Non-pigmented ciliary epithelial cell (primary cell): ENCODE measurements at regions not wholly inside any gene's neighbourhood (a gene's known extent, or its start where the extent isn't known, plus 50 kb on each side); places are given as distances from the start of the nearest gene placed in this dataset.
"Not testable (repeated sequence)": the region's sequence is repeated elsewhere in the genome, so short reads cannot be mapped to it uniquely, and the experiment has no call there.

Source experiments
- DNase-seq: peaks from one replicate; pipeline ENCODE4 v3.0.0-alpha.2; 2010; ENCODE audit warnings: low read depth

DNA sequence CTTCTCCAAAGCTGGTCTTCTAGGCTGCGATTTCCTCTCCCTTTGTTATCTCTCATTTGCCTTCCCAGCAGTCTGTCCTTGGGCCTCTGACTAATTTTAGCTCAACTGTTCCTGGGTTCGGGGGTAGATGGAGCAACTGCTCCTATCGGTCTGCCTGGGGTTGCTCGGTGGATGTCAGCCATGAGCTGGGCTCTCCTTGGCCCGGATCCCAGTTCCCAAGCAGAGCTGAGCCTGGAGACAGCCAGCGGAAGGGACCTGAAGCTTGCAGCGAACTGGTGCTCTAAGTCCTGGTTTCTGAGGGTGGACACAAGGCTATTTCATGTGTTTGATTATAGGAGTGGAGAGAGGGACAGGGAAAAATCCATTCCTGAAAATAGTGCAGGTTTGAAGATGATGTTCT lies 423.0 kb downstream of the RPS6KC1 start:
- DNase-seq = no peak

- no peak for DNase-seq
Measured at GRCh38 chr1:213481395-213481794, 430.4 kb downstream of the RPS6KC1 start.

DNA sequence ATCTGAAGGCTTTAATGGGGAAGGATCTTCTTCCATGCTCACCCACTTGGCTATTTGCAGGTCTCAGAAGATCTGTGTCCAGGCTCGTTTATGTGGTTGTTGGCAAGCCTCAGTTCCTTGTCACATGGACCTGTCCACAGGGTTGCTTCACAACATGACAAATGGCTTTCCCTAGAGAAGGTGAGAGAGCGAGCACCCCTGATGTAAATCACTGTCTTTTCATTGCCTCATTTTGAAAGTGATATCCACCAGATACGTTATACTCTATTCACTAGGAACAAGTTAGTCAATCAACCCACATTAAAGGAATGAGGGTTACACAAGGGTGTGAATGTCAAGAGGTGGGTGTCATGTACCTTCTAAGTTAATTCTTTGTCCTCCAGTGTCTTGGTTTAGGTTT lies 433.3 kb downstream of the RPS6KC1 start:
- no peak for DNase-seq

- DNase-seq = no peak
Measured at GRCh38 chr1:213484758-213485157, 433.7 kb downstream of the RPS6KC1 start.

DNA sequence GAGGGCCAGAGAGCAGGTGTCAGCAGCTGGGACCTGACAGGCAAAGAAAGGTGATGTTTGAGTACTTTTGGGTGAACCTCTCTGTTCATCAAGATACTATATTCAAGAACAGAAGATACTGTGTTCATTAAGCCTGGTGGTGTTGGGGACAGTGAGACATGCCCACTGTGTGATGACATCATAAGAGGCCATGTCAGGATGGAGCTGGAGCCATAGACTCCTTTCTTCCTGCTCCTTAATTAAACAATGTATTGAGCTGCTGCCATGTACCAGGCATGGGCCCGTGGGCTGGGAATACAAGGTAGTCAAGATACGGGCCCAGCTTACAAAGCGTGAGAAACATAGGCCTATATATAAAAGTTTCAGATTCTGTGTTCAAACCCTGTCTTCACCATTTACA lies 435.4 kb downstream of the RPS6KC1 start:
- DNase-seq = no peak

DNA sequence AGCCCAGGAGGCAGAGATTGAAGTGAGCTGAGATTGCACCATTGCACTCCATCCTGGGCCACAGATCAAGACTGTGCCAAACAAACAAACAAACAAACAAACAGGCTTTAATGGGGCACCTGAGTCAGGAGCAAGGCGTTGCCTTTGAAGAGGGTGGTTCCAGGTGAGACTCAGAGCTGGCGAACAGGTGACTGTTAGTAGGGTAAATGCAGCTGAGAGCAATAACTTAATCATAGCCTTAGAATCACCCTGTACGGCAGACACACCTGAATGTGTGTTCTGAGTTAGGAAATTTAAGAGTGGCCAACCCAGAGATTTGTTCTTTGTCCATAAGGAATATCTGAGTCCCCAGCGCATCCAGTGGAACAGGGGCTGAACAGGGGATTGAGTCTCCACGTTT lies 440.4 kb downstream of the RPS6KC1 start:
- no peak for DNase-seq

DNA sequence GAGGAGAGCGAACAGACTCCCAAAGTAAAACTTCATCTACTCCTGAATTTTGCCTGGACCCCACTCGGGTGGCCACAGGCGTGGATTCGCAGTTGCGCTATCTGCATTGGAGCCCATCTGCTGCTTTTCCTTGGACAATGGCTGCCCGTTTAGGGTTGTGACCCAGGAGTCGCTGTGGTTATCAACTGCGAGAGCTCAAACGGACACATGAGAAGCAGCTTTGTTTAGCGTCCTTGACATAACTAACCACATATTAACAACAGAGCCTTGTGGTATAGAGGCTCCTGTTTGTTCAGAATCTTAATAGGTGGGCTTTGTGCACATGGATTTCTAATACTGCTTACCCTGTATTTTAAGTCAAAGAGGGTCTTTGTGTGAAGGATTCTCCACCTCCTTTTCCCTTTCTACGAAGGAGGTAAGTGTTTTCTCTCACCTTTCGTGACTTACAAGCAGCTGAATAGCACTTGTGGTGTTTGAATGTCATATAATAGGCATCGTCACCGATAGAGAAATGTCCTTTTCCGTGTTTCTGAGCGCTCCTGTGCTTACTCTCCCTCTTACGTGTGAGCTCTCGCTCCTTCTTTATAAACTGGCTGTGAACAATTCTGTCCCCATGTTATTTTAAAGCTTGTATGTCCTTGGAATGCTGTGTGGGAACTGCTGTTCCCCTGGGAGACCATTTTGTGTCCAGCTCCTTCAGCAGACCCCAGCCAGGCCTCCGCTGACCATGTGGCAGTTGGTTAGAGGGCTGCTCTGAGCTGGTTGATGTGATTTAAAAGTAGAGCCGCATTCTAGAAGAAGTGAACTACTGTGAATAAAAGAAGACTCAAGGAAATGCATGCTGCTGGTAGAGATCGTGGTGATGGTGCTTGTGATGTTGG lies 441.4 kb downstream of the RPS6KC1 start:
- no peak for DNase-seq

- no peak for DNase-seq
Measured at GRCh38 chr1:213499444-213499843, 448.4 kb downstream of the RPS6KC1 start.

GRCh38 chr1:213507472-213508223 lies 456.6 kb downstream of the RPS6KC1 start:
- no peak for DNase-seq

GRCh38 chr1:213511173-213511572 lies 460.1 kb downstream of the RPS6KC1 start:
- no peak for DNase-seq

GRCh38 chr1:213512316-213512715 lies 461.3 kb downstream of the RPS6KC1 start:
- no peak for DNase-seq

- no peak for DNase-seq
Measured at GRCh38 chr1:213513006-213513405, 462.0 kb downstream of the RPS6KC1 start.

DNA sequence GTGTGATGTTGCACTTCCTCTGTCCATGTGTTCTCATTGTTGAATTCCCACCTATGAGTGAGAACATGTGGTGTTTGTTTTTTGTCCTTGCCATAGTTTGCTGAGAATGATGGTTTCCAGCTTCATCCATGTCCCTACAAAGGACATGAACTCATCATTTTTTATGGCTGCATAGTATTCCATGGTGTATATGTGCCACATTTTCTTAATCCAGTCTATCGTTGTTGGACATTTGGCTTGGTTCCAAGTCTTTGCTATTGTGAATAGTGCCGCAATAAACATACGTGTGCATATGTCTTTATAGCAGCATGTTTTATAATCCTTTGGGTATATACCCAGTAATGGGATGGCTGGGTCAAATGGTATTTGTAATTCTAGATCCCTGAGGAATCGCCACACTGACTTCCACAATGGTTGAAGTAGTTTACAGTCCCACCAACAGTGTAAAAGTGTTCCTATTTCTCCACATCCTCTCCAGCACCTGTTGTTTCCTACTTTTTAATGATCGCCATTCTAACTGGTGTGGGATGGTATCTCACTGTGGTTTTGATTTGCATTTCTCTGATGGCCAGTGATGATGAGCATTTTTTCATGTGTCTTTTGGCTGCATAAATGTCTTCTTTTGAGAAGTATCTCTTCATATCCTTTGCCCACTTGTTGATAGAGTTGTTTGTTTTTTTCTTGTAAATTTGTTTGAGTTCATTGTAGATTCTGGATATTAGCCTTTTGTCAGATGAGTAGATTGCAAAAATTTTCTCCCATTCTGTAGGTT lies 463.6 kb downstream of the RPS6KC1 start:
- DNase-seq = not testable (repeated sequence)

- no peak for DNase-seq
Measured at GRCh38 chr1:213519098-213519497, 468.1 kb downstream of the RPS6KC1 start.

DNA sequence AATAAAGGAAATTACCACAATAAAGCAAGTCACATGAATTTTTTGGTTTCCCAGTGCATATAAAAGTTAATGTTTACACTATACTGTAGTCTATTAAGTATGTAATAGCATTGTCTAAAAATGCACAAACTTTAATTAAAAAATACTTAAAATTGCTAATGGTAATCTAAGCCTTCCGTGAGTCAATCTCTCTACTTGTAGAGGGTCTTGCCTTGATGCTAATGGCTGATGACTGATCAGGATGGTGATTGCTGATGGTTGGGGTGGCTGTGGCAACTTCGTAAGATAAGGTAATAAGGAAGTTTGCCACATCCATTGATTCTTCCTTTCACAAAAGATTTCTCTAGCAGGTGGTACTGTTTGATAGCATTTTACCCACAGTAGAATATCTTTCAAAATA lies 466.6 kb upstream of the PROX1 start:
- DNase-seq = no peak

- no peak for DNase-seq
Measured at GRCh38 chr1:213523781-213524398, 463.9 kb upstream of the PROX1 start.

- DNase-seq = no peak
Measured at GRCh38 chr1:213526306-213526705, 461.5 kb upstream of the PROX1 start.

GRCh38 chr1:213530611-213531320 lies 457.0 kb upstream of the PROX1 start:
- no peak for DNase-seq

DNA sequence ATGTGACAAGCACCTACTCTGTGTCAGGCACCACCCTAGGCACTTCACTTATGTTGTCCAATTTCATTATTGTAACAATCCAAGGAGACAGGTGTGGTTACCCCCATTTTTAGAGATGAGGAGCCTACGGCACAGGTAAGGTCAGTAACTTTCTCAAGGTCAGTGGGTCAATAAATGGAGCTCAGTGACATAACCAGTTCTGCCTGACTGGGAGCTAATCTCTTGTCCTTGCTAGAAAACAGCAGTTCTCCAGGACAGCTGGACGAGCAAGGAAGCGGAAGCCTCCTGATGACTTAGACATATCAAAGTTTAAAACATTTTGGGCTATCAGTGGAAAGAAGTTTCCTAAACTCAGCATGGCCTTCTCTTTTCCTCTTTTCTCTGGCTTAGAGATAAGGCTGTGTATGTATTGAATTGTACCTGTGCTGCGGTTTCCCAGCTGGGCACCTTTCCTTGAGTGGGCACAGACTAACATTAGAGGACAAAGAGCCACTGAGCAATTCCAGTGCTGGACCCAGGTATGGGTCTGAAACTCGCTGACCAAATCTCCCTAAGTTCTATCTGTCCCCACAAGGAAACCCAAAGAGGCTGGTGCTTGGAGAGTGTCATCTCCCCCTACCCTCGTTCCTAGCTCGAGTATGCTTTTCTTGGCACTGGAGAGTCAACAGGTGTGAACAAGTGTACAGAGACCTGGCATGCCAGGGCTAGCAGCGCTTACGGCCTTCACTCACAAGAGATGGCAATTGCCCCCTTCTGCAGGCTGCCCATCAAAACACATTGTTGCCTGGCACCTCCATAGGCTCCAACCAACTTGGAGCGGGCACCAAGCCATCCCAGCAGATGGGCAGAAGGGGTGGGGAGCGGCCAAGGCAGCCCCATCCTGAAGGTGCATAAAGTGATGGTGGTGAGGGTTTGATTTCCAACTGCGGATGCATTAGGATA lies 456.1 kb upstream of the PROX1 start:
- no peak for DNase-seq

DNA sequence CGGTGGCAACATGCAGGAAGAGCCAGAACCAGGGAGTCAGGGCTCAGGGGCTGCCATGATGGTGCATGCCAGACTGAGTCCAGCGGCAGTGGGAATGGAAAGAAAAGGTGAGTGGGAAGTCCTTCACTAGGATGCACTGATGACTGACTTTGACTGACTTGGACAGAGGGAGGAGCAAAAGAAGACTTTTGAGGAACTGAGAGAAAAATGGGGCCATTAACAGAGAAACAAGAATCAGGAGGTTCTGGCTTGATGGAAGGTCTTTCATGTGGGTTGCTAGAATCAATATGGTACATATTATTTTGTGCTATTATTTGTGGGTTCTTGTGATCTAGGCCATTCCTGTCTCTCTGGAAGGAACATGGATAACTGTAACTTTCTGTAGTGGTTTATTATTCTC lies 454.6 kb upstream of the PROX1 start:
- DNase-seq = no peak
